Inflammatory macrophage (primary cell): ENCODE measurements at regions not wholly inside any gene's neighbourhood (a gene's known extent, or its start where the extent isn't known, plus 50 kb on each side); places are given as distances from the start of the nearest gene placed in this dataset.
A peak's percentile ranks its signal among the peaks of the same experiment; 100 is the strongest.

ENCODE experiments used
- DNase-seq, 2 donors: peaks; one replicate each; pipeline ENCODE4 v3.0.0-alpha.2; 2020 to 2022

DNA sequence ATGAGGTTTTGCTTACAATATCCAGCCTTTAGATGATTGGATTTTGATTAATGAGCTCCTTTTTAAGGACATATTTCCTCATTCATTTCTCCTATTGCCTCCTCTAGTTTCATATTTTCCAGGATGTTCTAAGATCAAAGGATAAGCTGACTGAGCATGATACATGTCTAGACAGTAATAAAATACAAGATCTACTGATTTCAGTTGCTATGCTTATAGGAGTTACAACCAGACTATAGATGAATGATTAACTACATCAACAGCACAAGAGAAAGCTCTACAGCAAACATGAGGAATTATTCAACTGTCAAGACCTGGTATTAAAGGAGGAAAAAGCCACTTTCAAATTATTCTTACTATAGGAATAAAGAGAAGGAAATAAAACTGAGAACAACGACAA lies 85.0 kb upstream of the LINC00305 start:
- no peak for DNase-seq

DNA sequence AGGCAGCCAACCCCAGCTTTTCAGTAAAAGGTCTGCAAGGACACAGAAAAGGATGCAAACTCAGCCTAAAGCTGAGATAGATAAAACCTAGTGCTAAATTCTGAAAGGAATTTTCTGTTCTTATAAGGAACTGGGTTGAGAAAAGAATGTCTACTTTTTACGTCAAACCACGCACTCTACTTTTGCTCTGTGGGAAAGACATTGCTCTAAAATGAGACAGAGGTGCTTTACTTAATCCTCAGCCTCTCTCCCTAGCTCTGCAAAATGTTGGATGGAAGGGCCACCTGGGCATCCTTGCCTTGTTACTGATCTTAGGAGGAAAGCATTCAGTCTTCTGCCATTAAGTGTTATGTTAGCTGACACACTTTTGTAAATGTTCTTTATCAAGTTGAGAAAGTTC lies 72.1 kb upstream of the LINC00305 start:
- DNase-seq, result no peak

DNA sequence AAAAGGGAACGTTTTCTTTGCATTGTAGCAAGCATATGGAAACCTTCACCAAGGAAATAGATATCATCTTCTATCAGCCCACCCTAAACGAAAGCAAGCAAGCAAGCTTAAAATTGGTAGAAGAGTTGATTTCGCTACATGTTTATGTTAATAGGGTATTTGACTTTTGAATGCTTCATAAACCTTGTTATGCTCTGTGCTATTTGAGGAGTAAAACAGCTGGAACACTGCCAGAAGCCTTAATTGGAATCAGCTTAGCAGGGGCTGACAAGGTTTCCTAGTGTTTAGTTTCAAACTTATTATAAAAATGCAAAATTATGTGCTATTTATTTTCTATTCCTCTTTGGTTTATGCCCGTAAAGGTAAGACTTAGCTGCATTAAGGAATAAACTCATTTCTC lies 70.6 kb upstream of the LINC00305 start:
- no peak for DNase-seq

DNA sequence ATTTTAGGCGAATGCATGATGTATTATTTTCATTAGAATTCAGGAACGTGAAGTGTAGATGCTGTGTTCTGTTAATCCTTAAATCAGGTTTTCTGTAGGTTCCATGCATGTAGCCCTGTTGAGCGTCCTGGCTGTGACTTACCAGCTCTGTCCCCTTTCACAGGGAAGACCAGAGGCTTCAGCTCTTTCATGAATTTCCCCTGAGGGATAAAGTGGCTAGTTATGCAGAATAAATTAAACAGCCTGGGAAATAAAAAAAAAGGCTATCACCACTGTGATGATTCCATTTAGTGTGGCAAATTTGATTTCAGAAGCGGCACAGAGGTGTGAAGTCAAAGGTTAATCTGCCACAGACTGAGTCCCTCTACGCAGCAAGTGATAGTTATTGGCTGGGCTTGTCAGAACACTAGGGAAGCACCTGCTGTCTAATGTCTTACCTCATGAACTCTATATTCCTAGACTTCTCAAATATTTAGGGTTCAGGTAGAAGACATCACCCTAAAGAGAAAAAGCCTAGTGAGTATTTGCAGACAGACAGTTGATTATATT lies 61.6 kb upstream of the LINC00305 start:
- no peak for DNase-seq

DNA sequence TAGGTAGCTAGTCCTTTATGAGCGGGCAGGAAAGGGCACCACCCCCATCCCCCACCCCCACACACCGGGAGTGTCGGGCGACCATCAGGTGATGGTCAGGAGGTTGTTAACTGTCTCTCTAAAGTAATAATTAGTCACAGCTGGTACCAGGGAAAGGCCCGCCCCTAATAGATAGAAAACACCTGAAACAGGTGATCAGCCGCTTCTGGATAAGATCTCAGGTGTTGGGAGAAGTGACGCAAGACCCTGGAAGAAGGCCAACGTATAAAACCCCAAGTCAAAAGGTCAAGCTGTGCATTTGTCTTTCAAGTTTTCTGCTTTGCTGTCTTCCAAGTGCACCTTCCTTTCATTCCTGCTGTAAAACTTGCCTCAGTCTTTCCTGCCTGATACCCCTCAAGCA lies 59.6 kb upstream of the LINC00305 start:
- DNase-seq, result no peak

DNA sequence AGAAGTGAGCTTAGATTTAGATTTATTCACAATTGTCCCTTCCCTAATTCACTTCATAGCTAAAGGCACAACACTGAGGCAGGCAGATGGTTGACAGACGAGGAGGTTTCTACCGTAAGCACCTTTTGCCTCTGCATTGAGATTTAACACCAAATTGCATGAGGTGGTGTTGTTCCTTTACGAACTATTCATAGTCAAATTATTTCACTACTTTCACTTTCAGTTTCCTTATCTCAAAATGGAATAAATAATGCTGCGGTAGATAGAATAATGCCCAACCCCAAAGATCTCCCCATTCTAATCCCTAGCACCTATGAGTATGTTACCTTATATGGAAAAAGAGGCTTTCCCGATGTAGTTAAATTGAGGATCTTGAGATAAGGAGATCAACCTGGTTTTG lies 58.9 kb upstream of the LINC00305 start:
- no peak for DNase-seq

DNA sequence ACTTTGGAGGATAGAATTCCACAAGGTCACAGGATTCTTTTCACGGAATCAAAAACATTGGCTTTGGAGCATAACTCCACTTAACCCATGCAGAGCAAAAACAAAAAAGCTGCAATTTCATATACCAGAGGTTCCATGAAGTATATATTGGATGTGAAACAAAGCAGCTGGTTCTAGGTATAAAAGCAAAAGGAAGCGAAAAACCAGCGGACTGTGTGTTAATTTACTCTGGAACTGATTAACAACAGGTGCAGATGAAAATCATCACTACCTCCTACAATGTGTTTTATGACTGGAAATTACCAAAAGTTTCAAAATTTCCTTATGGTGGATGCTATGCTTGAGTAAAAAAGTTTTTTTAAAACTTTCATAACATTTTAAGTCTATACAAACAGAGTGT lies 54.4 kb upstream of the LINC00305 start:
- DNase-seq, result no peak

DNA sequence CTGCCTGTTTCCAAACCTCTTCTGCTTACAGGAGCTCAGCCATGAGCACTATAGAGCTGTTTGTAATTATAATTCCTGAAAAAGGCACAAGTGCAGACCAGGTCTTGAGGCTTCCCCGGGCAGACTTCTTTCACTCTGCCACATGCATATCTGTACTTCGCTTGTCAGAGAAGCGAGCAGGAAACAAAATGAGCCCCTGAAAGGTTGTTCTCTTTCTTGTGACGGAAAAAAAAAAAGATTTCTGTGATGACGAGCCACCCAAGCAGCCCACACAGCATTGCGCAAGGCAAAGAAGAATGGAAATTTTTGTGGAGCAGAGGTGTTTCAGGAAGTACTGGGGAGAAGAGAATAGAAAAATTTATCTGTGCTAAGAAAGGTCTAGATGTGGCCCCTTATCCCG lies 54.0 kb upstream of the LINC00305 start:
- peak in 1 of 2 donors; percentile 25 for DNase-seq

DNA sequence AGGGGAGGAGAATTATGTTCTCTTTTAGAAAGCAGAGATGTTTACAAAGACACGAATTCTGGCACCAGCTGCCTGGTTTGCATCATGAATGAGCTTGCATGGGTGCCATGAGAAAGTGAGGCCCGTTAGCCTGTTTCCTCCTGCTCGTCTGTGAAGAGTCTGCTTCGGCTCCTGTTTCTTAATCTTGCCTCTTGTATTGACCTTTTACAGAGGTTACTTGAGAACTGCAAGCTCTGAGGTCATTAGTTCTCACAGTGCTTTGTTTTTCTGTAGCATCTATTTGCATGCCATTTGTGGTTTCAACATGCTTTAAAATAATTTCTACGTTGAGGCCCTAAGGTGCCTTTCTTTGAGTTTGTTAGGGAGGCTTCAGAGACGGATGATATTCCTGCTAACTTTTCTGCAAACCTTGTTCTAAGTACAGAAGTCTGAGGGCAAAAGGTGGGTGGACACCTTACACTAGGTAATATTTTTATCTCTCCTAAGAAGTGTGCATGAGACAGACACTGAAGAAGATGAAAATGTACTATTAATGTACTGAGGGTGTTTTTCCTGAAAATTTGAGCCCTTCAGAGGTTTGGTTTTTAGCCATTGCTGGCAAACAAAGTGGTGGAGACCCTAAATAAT lies 53.4 kb upstream of the LINC00305 start:
- DNase-seq, result no peak

DNA sequence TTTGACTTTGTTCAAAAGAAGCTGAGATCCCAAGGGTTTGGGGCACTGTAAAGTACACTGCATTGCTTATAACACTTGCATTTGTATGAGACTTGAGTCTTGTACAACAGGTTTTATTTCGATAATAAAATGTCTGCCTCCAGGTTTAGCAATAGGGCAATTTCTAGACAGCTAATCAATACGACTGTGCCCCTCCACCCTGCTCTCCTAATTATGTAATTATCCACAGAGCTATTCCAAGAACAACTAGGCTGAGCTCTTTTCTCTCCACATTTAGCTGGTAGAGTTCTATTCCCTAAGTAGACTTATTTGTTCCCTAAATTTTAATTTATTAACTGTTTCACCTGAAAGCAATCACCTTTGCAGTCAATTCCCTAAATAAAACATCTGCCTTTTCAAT lies 52.9 kb upstream of the LINC00305 start:
- no peak for DNase-seq

DNA sequence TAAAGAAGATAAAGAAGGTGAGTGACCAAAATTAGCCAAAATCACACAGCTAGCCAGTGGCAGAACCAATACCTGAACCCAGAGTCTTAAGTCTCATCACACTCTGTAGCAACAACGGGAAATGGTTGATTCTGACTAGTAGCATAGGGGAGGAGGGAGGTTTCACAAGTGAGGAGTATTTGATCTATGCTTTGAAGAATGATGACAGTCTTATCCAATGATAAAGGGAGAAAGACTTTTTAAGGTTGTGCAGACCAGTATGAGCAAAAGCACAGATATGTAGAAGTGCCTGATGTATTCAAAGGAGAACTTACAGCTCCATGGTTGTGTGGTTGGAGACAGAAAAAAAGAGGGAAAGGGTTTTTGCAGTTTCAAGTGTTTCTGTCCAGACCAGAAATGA lies 50.7 kb upstream of the LINC00305 start:
- no peak for DNase-seq
